Tibial nerve (tissue), 4 donors: ENCODE measurements at regions not wholly inside any gene's neighbourhood (a gene's known extent, or its start where the extent isn't known, plus 50 kb on each side); places are given as distances from the start of the nearest gene placed in this dataset.

ENCODE experiments used
- CTCF ChIP-seq, 5 experiments: fragments of 200-600 bp in 3 of 5; fragments of 450-650 bp in 2 of 5; sonication (generic) in 3 of 5; IDR thresholded peaks; one replicate each; pipeline ENCODE4 v1.5.1; 2016 to 2019; ENCODE audit warnings: antibody characterized with exemption in 5 of 5, mild to moderate bottlenecking in 3 of 5, moderate library complexity in 2 of 5
- EP300 ChIP-seq, 2 donors: sonication (generic); formaldehyde crosslinking; IDR thresholded peaks; one replicate each; pipeline ENCODE4 v1.6.1; 2017; ENCODE audit warnings: antibody characterized with exemption in 2 of 2, mild to moderate bottlenecking in 1 of 2
- POLR2A ChIP-seq, 2 donors: fragments of 450-650 bp; IDR thresholded peaks; one replicate each; pipeline ENCODE4 v1.6.1; 2017; ENCODE audit warnings: antibody characterized with exemption in 2 of 2, mild to moderate bottlenecking in 2 of 2, moderate library complexity in 2 of 2

DNA sequence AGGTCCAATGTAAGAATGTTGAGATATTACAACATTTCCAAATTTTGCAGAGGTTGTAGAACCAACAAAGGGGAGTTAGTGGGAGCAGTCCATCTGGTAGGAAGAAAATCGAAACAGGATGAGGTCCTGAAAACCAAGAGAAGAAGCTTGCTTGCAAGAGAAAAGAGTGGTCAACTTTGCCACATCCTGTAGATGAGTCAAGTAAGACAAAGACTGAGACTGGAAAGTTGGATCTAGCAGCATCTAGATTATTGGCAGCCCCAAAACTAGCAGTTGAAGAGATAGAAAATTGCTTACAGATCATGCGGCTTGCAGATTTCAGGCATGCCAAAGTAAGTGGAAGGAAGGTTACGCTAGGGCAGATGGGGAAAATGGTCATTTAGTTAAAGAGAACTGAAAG, 378.9 kb downstream of the GRB14 start:
- TF ChIP-seq CTCF (IDR thresholded peaks at IDR 0.05) (no peak), EP300 (IDR thresholded peaks at IDR 0.05) (no peak), POLR2A (IDR thresholded peaks at IDR 0.05) (no peak)
